Mammary epithelial cell (primary cell): ENCODE measurements at regions not wholly inside any gene's neighbourhood (a gene's known extent, or its start where the extent isn't known, plus 50 kb on each side); places are given as distances from the start of the nearest gene placed in this dataset.

Experiments used
- CTCF ChIP-seq, 2 donors: IDR thresholded peaks in 1 of 2; conservative IDR thresholded peaks in 1 of 2; 2 replicates each; pipeline ENCODE4 v1.5.1; 2011 to 2012; ENCODE audit warnings: inconsistent platforms in 2 of 2, low read length in 2 of 2, mild to moderate bottlenecking in 2 of 2, control low read depth in 1 of 2, low read depth in 1 of 2; ENCODE audit not compliant: insufficient read depth in 1 of 2; ENCODE audit errors: extremely low read depth in 1 of 2
- EZH2 ChIP-seq: IDR thresholded peaks from 2 replicates; pipeline ENCODE4 v1.6.1; 2012; ENCODE audit warnings: low read length, inconsistent platforms, borderline replicate concordance

GRCh38 chr5:110109667-110110066 is 419.9 kb downstream of the MAN2A1 start:
- TF ChIP-seq CTCF (conservative IDR thresholded peaks at IDR 0.05 in 1 of 2, IDR thresholded peaks at IDR 0.05 in 1 of 2; ENCODE audit: extremely low read depth in 1 of 2, insufficient read depth in 1 of 2, low read depth in 1 of 2, low read length in 2 of 2) (no peak), EZH2 (no peak)
